NCI-H774 (cell line): ENCODE measurements at regions not wholly inside any gene's neighbourhood (a gene's known extent, or its start where the extent isn't known, plus 50 kb on each side); places are given as distances from the start of the nearest gene placed in this dataset.

Experiments used
- DNase-seq: peaks from one replicate; lab custom pipeline; 2025; lab: John Stamatoyannopoulos, UW

- DNase-seq: no peak
Measured at GRCh38 chrX:128309311-128309710, 257.1 kb upstream of the ACTRT1 start.

- DNase-seq: no peak
Measured at GRCh38 chrX:128294198-128294597, 242.0 kb upstream of the ACTRT1 start.

GRCh38 chrX:128287693-128288092 is 235.5 kb upstream of the ACTRT1 start:
- no peak for DNase-seq

GRCh38 chrX:128250621-128251020 is 198.4 kb upstream of the ACTRT1 start:
- no peak for DNase-seq

GRCh38 chrX:128216364-128216763 is 164.2 kb upstream of the ACTRT1 start:
- DNase-seq: no peak

- no peak for DNase-seq
Measured at GRCh38 chrX:128165884-128166408, 113.7 kb upstream of the ACTRT1 start.

DNA sequence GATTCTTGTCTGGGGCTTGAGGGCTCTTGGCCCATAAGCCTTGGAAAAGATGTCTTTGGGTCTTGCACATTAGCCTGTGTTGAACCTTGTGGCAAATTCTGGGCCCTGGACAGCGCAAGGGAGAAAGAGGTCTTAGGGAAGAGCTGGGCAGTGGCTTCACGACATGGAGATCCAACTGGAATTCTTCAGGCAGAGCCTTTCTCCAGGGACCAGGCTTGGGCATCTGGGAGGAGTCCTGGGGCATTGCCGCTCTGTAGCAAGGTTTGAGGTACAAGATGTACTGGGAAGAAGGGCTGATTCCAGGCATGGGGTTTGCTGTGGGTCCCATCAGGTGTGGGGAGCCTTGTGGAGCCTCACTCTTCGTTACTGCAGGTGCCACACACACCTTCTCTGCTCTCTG is 104.0 kb upstream of the ACTRT1 start:
- no peak for DNase-seq

DNA sequence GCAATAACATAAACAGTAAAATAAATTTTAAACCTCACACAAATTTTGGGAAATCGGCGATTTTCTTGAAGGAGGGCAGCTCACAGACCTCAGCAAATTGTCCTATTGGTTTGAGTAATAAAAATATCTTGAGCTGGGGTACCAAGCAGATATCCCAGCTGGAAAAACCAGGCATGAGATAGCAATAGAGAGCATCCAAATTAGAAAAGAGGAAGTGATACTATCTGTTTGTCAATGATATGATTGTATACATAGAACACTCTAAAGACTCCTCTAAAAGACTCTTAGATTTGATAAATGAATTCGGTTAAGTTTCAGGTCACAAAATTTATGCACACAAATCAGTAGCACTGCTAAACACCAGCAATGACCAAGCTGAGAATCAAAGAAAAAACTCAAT is 90.5 kb upstream of the ACTRT1 start:
- DNase-seq: no peak

- no peak for DNase-seq
Measured at GRCh38 chrX:128106630-128107029, 54.4 kb upstream of the ACTRT1 start.

GRCh38 chrX:128105659-128106058 is 53.5 kb upstream of the ACTRT1 start:
- DNase-seq: no peak
